ENCODE measurements at regions not wholly inside any gene's neighbourhood (a gene's known extent, or its start where the extent isn't known, plus 50 kb on each side); places are given as distances from the start of the nearest gene placed in this dataset.
"Not testable (repeated sequence)": the region's sequence is repeated elsewhere in the genome, so short reads cannot be mapped to it uniquely, and the experiment has no call there.

DNA sequence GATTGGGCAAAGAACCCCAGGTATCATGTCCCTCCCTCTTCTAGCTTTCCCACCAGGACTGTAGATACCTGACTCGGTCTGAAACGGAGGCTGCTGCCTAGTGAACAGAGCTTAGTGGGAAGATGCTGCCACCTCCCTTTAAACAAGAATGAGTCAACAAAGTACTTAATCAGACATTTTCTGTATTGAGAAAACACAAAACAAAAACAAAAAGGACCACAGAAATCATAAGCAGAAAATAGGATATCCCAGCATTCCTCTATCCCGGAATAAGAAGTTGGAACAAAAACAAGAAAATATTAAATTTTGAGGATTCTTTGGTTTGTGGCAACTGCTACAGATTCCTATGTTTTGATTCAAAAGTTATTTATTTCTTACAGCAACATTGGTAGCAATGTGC is 51.7 kb upstream of the COL8A1 start:
- no peak for DNase-seq

DNA sequence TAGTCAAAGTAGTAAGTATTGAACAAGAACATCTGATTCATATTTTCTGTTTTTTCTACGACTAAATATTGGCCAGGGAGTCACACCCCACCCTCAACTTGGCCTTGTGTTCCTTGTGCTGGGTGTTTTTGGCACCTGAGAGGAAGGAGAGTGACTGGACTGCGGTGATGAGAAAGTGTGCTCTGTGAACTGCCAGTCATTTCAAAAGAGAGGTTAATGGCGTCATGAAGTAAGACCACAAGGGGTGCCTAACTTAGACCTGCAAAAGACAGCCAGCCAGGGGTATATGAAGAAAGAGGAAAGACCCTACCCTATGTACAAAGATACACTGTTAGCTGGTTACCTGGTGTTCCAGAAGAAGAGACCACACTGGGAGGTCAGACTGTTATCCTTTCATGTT is 58.4 kb upstream of the COL8A1 start:
- DNase-seq: no peak

DNA sequence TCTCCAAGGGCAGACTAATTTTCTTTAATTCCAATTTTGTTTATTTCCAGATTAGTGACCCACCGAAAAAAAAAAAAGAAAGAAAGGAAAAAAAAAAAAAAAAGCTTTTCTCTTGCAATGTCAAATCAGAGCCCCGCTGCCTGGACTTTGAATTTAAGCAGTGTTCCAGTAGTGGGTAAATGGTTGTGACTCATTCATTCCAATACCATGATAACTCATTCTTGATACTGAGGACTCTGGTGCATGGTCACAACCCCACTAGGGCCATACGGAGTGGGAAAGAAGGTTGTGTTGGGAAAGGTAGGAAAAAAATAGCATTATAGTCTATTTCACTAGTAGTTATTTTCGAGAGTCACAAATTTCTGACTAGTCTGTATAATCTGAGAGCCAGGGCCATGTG is 59.1 kb upstream of the COL8A1 start:
- no peak for DNase-seq

DNA sequence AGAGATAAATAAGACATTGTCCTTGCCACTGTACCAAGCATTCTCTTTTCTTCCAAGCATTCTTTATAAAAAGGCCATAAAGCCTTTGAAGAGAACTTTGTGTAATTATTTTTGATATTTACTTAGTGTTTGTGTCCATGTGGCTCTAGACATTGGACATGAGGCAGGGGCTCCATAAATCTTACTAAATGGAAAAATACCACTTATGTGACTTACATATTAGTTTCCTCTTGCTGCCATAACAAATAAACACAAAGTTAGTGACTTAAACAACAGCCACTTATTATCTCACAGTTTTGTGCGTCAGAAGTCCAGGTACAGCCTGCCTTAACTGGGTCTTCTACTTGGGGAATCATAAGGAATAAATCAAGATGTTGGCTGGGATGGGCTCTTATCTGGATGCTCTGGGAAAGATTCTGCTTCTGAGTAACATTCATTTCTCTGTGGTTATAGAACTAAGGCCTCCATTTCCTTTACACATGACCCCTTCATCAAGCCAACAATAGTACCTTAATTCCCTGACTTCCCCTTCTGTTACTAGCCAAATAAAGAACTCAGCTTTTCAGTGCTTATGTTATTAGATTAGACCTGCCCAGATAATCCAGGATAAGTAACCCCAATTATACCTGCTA is 59.9 kb upstream of the COL8A1 start:
- no peak for DNase-seq

DNA sequence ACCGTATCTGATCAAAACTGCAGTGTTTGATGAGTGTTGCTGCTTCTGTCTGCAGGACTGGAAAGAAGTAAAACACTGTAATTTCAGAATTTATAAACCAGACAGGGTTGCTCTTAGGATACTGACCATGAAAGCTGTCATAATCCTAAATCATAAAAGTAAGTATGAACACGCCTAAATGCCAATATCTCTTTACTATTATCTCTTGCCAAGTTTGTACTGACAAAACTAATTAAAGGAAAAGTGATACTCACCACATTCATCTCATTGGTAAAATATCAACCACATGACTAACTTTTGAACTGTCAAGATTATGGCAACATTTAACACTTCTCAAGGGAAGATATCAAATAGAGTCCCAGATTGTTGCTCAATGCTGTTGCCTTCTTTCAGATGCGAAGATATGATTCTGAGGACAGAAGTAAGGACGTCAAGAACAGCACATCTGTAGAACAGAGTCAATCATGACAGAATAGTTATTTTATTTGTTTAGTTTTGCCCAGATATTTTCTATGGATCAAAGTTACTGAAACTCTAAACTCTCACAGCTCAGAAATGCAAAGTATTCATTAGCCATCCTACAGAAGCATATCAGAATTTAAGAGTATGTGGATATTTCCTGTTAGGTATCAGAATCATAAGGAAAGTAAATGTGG is 61.4 kb upstream of the COL8A1 start:
- no peak for DNase-seq

DNA sequence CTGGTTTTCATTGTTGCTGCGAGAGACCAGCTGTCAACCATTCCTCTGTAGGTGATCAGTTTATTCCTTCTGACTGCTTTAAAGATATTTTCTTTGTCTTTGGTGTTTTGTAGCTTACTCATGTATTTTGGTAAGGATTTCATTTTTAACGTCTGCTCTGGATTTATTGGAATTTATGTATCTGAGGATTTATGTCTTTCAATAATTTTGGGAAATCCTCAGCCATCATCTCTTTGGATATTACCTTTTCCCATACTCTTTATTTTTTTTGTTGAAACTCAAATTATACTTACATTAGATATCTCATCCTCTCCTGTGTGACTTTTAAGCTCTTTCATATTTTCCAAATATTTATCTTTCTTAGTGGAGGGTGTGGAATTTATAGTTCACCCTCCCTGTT is 62.7 kb upstream of the COL8A1 start:
- DNase-seq: no peak

DNA sequence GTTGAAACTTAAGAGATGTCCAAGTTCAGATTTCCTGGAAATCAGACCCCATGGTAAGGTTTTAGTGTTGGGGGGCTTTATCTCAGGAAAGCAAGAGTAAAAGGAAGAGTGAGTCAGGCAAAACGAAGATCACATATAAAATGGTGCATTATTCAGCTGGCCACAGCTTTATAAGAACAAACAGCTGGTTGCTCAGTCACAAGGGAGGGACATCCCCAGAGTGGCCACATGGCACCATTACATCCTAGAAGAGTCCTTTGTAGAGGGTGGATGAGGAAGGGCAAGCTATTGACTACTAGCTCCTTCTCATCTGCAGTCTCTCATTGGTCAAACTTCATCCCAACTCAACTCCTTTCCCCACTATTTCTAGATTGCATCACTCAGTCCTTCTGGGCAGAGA is 68.3 kb upstream of the COL8A1 start:
- DNase-seq: no peak

DNA sequence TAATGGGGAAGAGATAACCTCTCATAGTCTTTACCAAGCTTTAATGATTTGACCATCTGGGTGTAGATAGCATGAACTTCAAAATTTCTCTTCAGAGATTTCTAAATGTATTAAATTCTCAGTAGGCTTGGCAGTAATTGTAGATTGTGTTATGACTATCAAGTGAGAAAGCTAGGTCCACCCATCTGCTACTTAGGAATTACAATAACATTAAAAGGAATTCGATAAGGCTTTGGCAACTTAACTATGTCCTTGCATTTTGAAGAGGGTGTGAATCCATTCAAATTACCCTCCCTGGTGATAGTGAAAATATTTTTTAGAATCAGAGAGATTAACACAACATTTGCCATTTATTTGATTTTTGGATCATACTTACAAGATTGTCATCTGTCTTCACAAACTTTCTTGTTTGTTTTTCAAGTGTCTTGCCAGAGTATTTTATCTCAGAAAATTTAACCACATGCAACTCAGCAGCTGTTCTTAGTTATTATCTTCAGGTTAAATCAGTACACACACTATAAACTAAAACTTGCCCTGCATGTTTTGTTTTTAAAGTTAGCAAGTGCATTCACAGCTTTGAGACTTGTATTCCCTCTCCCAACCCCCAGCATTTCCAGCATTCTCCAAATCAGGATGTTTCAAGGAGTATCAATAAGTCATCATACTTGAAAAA is 69.6 kb upstream of the COL8A1 start:
- no peak for DNase-seq

DNA sequence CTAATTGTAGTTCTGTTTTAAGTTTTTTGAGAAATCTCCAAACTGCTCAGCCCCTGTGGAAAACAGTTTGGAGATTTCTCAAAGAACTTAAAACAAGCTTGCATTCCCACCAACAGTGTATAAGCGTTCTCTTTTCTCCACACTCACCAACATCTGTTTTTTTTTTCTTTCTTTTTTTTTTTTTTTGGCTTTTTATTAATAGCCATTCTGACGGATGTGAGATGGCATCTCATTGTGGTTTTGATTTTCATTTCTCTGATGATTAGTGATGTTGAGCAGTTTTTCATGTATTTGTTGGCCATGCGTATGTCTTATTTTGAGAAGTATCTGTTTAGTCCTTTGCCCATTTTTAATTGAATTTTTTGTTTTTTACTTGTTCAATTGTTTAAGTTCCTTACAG is 73.1 kb upstream of the COL8A1 start:
- no peak for DNase-seq

DNA sequence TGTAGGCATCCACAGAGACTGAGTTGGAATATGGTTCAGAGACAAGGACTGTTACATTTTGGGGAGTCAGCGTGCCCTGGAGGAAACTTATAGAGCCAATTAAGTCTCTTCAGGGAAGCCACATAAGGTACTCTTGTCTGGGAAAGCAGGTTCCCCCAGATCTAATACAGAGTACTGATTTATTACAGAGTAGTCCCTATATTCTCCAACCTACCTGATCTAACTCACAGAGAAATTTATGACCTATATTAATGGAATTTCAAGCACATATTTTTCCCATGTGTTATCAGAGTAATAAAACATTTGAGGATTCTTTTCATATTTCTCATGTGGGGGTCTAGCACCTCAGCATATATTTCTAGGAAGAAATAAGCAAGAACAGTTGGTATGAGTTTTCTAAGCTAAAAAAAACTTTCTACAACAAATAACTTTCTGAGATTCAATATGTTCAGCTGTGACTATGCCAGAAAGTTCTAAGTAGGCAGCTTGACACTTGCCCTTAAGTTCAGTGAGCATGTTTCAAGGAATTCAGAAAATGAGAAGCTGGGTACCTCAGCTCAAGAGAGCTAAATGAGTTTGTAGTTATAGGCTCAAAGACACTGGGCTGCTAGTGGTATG is 75.3 kb upstream of the COL8A1 start:
- no peak for DNase-seq

DNA sequence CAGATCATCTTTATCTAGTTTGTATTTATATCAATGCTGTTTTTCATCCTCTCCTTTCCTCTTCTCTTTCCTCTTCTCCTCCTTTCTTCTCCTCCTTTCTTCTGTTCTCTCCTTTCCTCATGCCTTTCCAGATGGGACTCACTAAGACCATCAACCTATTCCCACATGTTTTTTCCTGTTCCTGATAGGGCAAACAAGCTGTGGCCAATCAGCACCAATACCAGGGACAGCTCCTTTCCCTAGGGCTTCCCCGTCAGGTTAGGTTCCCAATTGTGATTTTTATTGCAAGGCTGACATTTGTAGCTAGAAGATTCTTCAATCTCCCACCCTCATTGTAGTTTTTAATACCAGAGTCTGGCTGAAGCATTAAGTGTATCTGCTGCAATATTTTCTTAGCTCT is 76.3 kb upstream of the COL8A1 start:
- no peak for DNase-seq

DNA sequence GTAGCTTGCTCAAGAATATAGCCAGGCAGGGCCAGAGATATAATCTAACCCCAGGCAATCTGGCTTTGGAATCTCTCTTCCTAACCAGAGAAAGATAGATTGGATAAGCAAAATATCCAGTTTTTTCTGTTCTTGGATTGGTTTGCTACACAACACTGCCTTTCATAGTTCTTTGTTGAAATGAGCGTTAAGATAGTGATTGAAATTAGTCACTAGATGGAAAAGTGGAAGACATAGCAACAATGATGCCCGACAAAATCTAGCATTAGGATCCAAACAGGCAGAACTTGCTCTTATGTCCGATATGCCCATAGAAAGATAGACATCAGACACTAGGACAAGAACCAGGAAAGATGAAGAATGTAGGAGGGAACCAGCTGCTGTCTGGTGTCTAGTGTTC is 77.3 kb upstream of the COL8A1 start:
- DNase-seq: no peak

DNA sequence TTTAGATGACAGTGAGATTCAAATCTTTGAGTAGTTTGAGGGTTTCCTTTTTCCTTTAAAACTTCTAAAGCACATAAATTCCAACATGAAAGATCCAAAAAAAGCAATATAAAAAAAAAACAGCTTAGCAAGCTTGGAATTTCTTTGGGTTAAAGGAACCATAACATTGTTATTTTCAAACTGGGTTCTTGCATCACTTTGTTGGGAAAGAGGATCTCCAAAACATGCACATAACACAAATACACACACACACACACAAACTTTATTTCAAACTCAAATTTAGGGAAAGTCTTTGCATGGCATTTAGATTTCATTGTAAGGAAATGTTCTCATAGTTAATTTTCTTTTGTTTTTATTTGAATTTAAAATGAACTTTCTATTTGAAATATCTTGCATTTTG is 79.2 kb upstream of the COL8A1 start:
- no peak for DNase-seq

DNA sequence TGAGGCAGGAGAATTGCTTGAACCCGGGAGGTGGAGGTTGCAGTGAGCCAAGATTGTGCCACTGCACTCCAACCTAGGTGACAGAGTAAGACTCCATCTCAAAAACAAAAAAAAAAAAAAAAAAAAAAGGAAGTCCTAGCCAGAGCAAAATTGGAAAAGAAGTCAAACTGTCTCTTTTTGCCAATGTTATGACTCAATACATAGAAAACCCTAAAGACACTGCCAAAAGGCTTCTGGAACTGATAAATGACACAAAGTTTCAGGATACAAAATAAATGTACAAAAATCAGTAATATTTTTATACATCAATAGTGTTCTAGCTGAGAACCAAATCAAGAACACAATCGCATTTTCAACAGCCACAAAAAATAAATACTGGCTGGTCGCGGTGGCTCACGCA is 82.5 kb upstream of the COL8A1 start:
- DNase-seq: not testable (repeated sequence)

DNA sequence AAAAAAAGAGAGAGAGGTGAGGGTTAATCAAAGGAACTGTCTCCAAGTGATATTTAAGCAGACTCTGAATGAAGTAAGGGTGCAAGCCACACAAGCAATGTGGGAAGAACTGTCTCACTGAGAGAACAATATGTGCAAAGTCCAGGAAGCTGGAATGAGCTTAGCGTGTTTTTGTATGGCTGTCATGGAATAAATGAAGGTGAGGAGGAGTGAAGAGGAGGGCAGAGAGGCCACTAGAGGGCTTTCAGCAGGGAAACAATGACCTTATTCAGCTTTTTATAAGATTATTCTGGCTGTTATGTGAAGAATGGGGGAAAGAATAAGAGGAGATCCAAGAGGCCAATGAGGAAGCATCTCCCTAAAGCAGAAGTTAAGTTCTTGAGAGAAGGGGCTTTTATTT is 86.9 kb upstream of the COL8A1 start:
- no peak for DNase-seq

DNA sequence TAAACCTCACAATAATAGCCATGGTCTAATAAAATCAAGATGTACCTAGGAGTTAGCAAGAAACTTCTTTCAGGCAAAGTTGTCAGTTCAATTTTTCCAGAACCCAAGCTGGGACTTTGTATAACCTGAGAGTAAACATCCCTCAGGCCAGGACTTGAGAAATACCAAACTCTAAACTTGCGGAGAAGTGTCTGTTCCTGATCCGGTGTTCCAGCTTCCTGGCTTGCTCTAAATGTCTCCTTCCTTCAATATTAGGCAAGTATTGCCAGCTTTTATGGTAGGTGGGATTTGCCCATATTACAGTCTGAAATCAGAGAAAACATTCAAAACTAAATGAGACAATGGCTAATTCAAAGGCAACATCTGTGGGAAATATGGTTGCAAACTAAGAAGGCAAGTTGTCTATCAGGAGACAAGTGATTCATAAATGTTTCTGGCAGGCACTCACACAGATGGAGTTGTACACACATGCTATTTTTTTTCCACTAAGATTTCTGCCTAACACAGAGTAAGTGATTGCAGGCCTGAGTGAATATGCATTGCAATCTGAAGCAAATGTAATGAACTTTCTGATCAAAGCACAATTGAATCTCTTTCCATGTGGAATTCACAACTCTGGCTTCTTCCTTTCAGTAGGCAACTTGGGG is 88.3 kb upstream of the COL8A1 start:
- no peak for DNase-seq

DNA sequence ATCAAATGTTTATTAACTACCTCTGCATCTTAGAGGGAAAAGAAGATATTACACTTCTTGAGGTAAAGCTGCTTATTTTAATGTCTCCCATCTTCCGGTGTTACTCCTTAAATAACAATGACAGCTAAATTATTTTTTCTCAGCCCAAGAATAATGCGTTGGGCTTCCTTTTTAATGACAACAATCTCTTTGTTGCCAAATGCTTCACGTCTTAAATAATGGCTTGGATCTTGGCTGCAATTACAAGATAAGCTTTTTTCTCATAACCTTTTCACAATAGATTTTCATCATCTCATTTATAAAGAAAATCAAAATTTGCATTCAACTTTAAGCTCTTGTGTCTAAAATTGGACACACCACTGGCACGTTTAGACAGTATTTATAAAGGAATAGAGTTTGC is 89.2 kb upstream of the COL8A1 start:
- DNase-seq: no peak

DNA sequence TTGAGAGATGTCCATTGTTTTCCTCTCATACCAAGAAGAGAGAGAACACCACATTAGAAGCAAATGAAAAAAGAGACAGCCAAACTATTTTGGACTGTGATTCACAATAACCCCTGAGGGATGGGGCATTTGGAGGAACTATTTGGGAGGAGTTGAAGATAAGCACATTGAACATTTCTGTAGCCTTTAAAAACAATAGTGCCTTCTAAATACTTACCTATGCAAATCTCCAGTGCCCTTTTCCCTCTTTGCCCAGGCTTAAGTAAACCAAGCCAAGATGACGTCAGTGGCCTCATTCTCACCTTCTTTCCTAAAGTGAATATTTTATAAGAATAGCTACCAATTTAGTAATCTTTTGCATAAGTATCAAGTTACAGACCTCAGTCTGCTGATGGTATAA is 89.7 kb upstream of the COL8A1 start:
- DNase-seq: no peak

DNA sequence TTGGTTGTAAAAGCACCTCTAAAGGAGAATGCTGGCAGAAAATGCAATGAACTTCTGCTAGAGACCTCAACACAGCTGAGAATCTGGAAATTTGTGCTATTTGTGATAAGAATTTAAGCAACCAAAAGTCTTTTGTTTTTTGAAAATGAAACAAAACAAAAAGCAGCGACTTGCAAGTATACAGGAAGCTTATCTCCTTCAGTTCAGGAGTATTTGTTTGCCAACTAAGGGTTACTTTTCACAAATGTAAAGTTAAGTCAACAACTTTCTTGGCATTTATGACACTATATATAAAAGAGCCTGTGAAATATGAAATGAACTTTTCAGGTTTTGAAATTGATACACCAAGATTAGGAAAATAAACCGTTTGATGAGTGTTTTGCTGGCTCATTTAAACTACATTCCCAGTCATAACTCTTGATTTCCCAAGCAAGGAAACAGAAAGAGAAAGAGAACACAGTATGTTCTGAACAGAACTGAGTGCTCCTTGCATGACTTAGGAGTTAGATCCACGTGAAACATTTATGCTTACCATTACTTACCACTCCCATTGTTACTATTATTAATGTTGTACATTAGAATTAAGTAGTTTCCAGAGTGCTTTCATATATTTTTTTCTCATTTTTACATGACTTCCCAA is 92.3 kb upstream of the COL8A1 start:
- no peak for DNase-seq

DNA sequence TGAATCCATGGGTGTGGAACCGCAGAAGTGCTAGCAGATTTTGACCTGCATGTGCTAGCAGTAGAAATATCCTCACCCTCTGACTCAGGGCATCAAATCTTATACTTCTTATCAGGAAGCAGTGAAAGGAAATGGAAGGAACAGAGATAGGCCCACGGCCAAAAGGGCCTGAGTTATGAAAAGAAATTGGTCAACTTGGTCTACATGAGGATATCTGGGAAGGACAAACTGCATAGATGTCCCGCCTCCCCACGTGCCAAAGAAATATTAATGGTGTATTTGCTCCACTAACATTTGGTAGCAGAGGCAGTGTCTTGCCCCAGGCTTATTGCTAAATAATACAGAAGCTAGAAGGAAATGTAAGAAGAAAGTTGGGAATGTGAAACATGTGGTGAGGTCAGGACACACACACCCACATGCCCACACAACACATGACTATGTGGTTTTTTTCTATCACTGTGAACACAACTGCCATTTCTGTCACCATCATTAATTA is 93.6 kb upstream of the COL8A1 start:
- DNase-seq: no peak

DNA sequence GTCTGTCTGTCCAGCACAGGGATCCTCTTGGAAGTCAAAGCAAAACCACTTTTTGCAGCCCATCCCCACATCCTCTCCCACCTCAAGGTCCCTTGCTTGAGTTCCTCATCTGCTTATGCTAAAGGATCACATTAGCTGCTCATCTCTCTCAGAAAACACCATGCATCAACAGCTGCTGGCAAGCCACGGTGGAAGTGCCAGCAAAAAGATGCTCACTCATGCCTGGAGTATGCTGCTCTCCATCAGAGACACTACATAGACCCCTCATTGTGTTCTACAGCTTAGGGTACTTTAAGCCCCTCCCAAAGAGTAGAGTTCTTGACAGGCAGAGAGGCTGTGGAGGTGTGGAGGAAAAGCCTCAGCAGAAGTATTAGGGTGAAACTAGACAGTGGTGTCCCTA is 94.6 kb upstream of the COL8A1 start:
- DNase-seq: no peak

DNA sequence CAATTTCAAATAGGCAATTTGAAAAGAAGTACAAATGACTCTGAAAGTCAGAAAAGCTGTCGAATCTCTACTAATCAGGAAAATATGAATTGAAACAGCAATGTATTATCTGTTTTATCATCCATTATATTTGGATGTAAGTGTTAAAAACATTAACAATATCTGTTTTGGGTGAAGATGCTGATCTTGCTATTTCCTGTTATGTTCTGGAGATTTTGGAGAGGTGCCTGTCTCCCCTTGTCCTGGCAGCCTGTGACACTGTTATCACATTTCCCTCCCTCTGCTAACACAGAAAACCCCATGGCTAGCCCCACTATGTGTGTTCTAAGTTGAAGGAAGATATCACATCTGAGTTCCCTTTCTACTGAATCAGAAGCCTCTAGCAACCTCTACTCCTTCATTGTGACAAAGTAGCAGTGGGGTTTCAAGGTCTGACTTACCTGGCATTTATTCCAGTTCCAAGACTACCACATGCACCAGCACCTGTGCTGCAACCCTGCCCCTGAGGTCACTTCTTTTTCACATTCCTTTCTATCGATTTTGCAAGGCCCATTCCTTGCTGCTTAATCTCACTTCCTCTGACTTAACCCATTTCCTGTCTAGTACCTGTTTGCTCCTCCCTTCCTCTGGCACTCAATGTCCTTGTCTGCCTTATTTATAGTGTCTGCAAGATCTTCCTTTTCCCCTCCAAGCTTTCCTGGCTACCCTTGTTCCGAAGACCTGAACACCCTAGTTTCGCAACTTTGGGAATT is 95.5 kb upstream of the COL8A1 start:
- DNase-seq: no peak
